Kidney (tissue), 13 donors: ENCODE measurements at regions not wholly inside any gene's neighbourhood (a gene's known extent, or its start where the extent isn't known, plus 50 kb on each side); places are given as distances from the start of the nearest gene placed in this dataset.
A peak's percentile ranks its signal among the peaks of the same experiment; 100 is the strongest.

ENCODE experiments used
- DNase-seq, 5 donors: peaks; one replicate each; pipeline ENCODE4 v3.0.0-alpha.2; 2013 to 2020
- FAIRE-seq: peaks from 2 replicates; lab custom pipeline; 2012; peaks lifted over from hg19 to GRCh38; lab: Jason Lieb, UNC
- H3K27ac ChIP-seq, 2 donors: one replicate each; pipeline ENCODE4 v1.7.0; 2013; ENCODE audit warnings: low read depth in 2 of 2, low read length in 2 of 2, inconsistent platforms in 1 of 2
- H3K27me3 ChIP-seq: one replicate; pipeline ENCODE4 v1.7.1; 2013; ENCODE audit warnings: low read length, inconsistent platforms; ENCODE audit not compliant: control insufficient read depth, insufficient read depth
- H3K36me3 ChIP-seq, 3 donors: one replicate each; pipeline versions ENCODE4 v1.7.0 to v1.7.1; 2013; ENCODE audit warnings: low read length in 3 of 3, control low read depth in 1 of 3, inconsistent platforms in 1 of 3; ENCODE audit not compliant: insufficient read depth in 3 of 3, control insufficient read depth in 2 of 3
- H3K4me1 ChIP-seq, 3 donors: one replicate each; pipeline versions ENCODE4 v1.7.0 to v1.7.1; 2013; ENCODE audit warnings: low read length in 3 of 3, inconsistent platforms in 1 of 3, low read depth in 1 of 3; ENCODE audit not compliant: control insufficient read depth in 2 of 3, insufficient read depth in 2 of 3
- H3K4me3 ChIP-seq, 3 donors: one replicate each; pipeline versions ENCODE4 v1.7.0 to v1.8.1; 2013; ENCODE audit warnings: low read length in 3 of 3, control low read depth in 1 of 3, inconsistent platforms in 1 of 3
- H3K9ac ChIP-seq, 3 donors: one replicate each; pipeline versions ENCODE4 v1.7.0 to v1.7.1; 2013; ENCODE audit warnings: low read length in 3 of 3, control low read depth in 1 of 3, inconsistent platforms in 1 of 3
- H3K9me3 ChIP-seq, 3 donors: one replicate each; pipeline versions ENCODE4 v1.7.0 to v1.7.1; 2013; ENCODE audit warnings: low read length in 3 of 3, control low read depth in 1 of 3, inconsistent platforms in 1 of 3; ENCODE audit not compliant: control insufficient read depth in 2 of 3, insufficient read depth in 1 of 3
- CTCF ChIP-seq: IDR thresholded peaks from 3 replicates; pipeline ENCODE4 v1.5.1; 2012; ENCODE audit warnings: mild to moderate bottlenecking, moderate library complexity, borderline replicate concordance; ENCODE audit not compliant: insufficient read depth; ENCODE audit errors: extremely low read depth
- intact Hi-C: fragments of 100-400 bp; cut with DNase I; formaldehyde crosslinking; loops from one replicate; pipeline ENCODE4 v1.11.1; 2022
- donor health status: control.
- donor health status: control.
- donor health status: control.
- donor health status: control.
- donor health status: control.
- donor health status: DM: yes; HTN: yes; CAD: no.
- donor health status: Normal renal cell carcinoma (clear cell type).

DNA sequence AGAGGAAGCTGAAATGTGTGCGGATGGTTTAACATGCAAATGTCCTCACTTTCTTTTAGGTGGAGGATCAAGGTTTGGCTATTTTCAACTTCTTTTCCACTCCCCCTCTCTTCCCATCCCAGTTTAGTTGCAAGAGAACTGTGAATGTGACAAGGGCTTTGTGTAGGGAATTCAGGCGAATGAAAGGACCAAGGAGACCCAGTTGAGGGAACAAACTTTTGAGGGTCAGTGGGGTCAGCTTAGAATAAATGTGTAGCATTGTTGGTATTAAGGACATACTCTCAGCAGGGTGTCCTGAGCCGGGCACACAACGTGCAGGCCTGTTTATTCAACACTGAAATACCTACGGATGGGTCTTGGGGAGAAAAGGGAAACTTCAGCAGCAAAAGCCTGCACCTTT is 346.0 kb downstream of the PMP22 start:
- FAIRE-seq (no peak), DNase-seq (no peak)
- Histone ChIP-seq H3K9ac (no peak overlapping the region), H3K4me3 (no peak overlapping the region), H3K36me3 (no peaks in the 10 kb centered on the region), H3K9me3 (no peaks in the 10 kb centered on the region), H3K27ac (no peak overlapping the region), H3K4me1 (no peaks in the 10 kb centered on the region), H3K27me3 (no peaks in the 10 kb centered on the region)
- intact Hi-C loops = no loop called here
- no peak for TF ChIP-seq CTCF

DNA sequence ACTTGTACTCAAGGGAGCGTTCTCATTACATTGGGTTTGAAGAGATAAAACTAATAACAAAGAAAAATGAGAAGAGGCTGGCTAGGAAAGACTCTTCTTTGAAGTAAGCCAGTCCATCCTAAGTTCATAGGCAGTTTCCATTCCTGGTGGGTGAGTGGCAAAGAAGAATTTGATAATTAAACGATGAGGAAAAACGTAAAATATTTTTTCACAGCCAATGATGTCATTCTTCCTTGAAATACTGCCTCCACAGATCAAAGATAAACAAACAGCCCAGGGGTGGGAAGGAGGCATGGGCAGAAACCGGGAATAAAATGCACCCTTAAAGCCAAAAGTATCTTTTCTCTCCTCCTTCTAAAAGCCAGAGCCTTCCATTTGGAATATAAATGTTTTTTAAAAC is 346.6 kb downstream of the PMP22 start:
- H3K9me3 ChIP-seq = no peaks in the 10 kb centered on the region
- no peak overlapping the region for H3K27ac ChIP-seq
- no peaks in the 10 kb centered on the region for H3K27me3 ChIP-seq
- no peaks in the 10 kb centered on the region for H3K36me3 ChIP-seq
- H3K4me3 ChIP-seq = no peak overlapping the region
- no peaks in the 10 kb centered on the region for H3K4me1 ChIP-seq
- DNase-seq (peak in 1 of 5 donors; percentile 9), FAIRE-seq (no peak)
- no peak for TF ChIP-seq CTCF
- intact Hi-C loops = no loop called here
- H3K9ac ChIP-seq = no peak overlapping the region

GRCh38 chr17:14910916-14911315 is 354.2 kb downstream of the PMP22 start:
- Histone ChIP-seq H3K9me3 (no peaks in the 10 kb centered on the region), H3K27ac (no peak overlapping the region), H3K4me3 (no peak overlapping the region), H3K4me1 (no peaks in the 10 kb centered on the region), H3K9ac (no peak overlapping the region), H3K27me3 (no peaks in the 10 kb centered on the region), H3K36me3 (no peaks in the 10 kb centered on the region)
- intact Hi-C loops = no loop called here
- FAIRE-seq (no peak), DNase-seq (no peak)
- TF ChIP-seq CTCF = no peak

GRCh38 chr17:14904386-14904785 is 360.7 kb downstream of the PMP22 start:
- H3K4me1 ChIP-seq = no peaks in the 10 kb centered on the region
- FAIRE-seq = no peak
- no peak overlapping the region for H3K27ac ChIP-seq
- no peak overlapping the region for H3K9ac ChIP-seq
- DNase-seq = no peak
- H3K4me3 ChIP-seq = no peak overlapping the region
- no peaks in the 10 kb centered on the region for H3K36me3 ChIP-seq
- intact Hi-C loops = no loop called here
- no peaks in the 10 kb centered on the region for H3K9me3 ChIP-seq
- H3K27me3 ChIP-seq = no peaks in the 10 kb centered on the region
- no peak for TF ChIP-seq CTCF
